ENCODE measurements at regions not wholly inside any gene's neighbourhood (a gene's known extent, or its start where the extent isn't known, plus 50 kb on each side); places are given as distances from the start of the nearest gene placed in this dataset.

DNA sequence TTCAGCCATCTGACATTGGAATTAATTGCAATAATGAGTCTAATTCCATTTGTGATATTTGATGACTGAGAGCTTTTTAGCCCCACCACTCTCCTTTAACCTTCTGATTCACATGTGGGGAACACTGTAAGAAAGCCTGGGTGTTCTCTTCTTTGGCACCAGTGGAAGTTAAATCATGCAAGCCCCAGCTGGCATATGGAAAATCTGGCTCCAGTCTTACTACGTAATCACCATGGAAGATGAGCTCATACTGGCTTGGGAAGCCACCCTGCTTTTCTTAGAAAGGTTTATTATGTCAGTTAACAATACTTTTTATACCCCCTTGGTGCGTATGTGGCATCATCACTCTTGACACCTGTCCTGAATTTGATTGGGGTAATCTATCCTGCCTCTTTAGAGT lies 479.3 kb downstream of the SLC16A7 start:
- Histone ChIP-seq H4K20me1 (ENCODE audit: insufficient read depth, low read length) (no peaks in the 10 kb centered on the region), H3K79me2 (ENCODE audit: insufficient read depth, low read depth, low read length) (no peaks in the 10 kb centered on the region), H3K4me1 (ENCODE audit: insufficient read depth, low read length, poor library complexity, severe bottlenecking) (no peaks in the 10 kb centered on the region), H3K36me3 (ENCODE audit: insufficient read depth, low read length) (no peaks in the 10 kb centered on the region), H3K9me3 (ENCODE audit: low read length) (no peaks in the 10 kb centered on the region), H3K9me2 (ENCODE audit: insufficient read depth, low read length) (no peaks in the 10 kb centered on the region), H3K4me2 (ENCODE audit: low read length) (no peak overlapping the region), H2AFZ (ENCODE audit: low read length) (no peak overlapping the region), H3K4me3 (ENCODE audit: low read depth, low read length, poor library complexity, severe bottlenecking) (no peak overlapping the region), H3K27ac (ENCODE audit: low read depth, low read length, poor library complexity, severe bottlenecking) (no peak overlapping the region)
- no TSS peak for BruUV-seq (replicated peaks)
- intact Hi-C loops (cut with micrococcal nuclease; ENCODE audit: unreplicated experiment), result no loop called here
- no peak for DNase-seq (ENCODE audit: low spot score)
- ChIA-PET CTCF (ENCODE audit: unreplicated experiment) (no interaction called here), POLR2A (interaction anchor here (0.7 kb wide), 1 partner anchor 9 kb away, joined by 3 read pairs; no protein-coding TSS in a partner anchor)
- TF ChIP-seq EZH2phosphoT487 (IDR thresholded peaks at IDR 0.05; ENCODE audit: borderline replicate concordance, low read depth, low read length), result no peak
- TF ChIP-seq, protein P1, sequence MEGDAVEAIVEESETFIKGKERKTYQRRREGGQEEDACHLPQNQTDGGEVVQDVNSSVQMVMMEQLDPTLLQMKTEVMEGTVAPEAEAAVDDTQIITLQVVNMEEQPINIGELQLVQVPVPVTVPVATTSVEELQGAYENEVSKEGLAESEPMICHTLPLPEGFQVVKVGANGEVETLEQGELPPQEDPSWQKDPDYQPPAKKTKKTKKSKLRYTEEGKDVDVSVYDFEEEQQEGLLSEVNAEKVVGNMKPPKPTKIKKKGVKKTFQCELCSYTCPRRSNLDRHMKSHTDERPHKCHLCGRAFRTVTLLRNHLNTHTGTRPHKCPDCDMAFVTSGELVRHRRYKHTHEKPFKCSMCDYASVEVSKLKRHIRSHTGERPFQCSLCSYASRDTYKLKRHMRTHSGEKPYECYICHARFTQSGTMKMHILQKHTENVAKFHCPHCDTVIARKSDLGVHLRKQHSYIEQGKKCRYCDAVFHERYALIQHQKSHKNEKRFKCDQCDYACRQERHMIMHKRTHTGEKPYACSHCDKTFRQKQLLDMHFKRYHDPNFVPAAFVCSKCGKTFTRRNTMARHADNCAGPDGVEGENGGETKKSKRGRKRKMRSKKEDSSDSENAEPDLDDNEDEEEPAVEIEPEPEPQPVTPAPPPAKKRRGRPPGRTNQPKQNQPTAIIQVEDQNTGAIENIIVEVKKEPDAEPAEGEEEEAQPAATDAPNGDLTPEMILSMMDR (conservative IDR thresholded peaks at IDR 0.05; ENCODE audit: low read length), result no peak

GRCh38 chr12:60078026-60078425 lies 482.2 kb downstream of the SLC16A7 start:
- H3K9me3 ChIP-seq (ENCODE audit: low read length), result no peaks in the 10 kb centered on the region
- no peak overlapping the region for H3K27ac ChIP-seq (ENCODE audit: low read depth, low read length, poor library complexity, severe bottlenecking)
- intact Hi-C loops (cut with micrococcal nuclease; ENCODE audit: unreplicated experiment), result no loop called here
- H3K79me2 ChIP-seq (ENCODE audit: insufficient read depth, low read depth, low read length), result no peaks in the 10 kb centered on the region
- no peaks in the 10 kb centered on the region for H4K20me1 ChIP-seq (ENCODE audit: insufficient read depth, low read length)
- no peak for TF ChIP-seq EZH2phosphoT487 (IDR thresholded peaks at IDR 0.05; ENCODE audit: borderline replicate concordance, low read depth, low read length)
- TF ChIP-seq, protein P1 (conservative IDR thresholded peaks at IDR 0.05; ENCODE audit: low read length), result no peak
- no peak for DNase-seq (ENCODE audit: low spot score)
- no peaks in the 10 kb centered on the region for H3K36me3 ChIP-seq (ENCODE audit: insufficient read depth, low read length)
- no peak overlapping the region for H3K4me3 ChIP-seq (ENCODE audit: low read depth, low read length, poor library complexity, severe bottlenecking)
- ChIA-PET POLR2A (no interaction called here), CTCF (ENCODE audit: unreplicated experiment) (no interaction called here)
- no peaks in the 10 kb centered on the region for H3K9me2 ChIP-seq (ENCODE audit: insufficient read depth, low read length)
- no TSS peak for BruUV-seq (replicated peaks)
- no peak overlapping the region for H2AFZ ChIP-seq (ENCODE audit: low read length)
- no peak overlapping the region for H3K4me2 ChIP-seq (ENCODE audit: low read length)
- no peaks in the 10 kb centered on the region for H3K4me1 ChIP-seq (ENCODE audit: insufficient read depth, low read length, poor library complexity, severe bottlenecking)

DNA sequence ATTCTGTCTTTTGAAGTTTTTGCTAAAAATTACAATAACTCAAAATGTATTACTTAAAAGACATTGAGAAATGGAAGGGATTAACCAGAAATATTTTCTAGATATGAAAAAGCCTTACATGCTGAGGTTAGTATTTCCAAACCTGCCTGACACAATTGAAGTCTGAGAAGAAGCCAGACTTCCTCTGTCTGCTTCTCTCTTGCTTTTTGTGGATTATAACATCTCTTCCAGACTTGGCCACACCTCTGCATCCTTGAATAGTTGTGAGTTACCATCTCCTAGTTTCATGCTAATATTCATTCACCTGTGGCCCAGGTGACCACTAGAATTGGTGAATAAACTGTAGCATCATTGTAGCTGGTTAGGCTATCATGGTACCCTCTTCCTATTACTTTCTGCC lies 497.6 kb downstream of the SLC16A7 start:
- intact Hi-C loops (cut with micrococcal nuclease; ENCODE audit: unreplicated experiment), result no loop called here
- H4K20me1 ChIP-seq (ENCODE audit: insufficient read depth, low read length), result no peaks in the 10 kb centered on the region
- H3K4me2 ChIP-seq (ENCODE audit: low read length), result no peak overlapping the region
- no peaks in the 10 kb centered on the region for H3K4me1 ChIP-seq (ENCODE audit: insufficient read depth, low read length, poor library complexity, severe bottlenecking)
- H3K4me3 ChIP-seq (ENCODE audit: low read depth, low read length, poor library complexity, severe bottlenecking), result no peak overlapping the region
- no peaks in the 10 kb centered on the region for H3K79me2 ChIP-seq (ENCODE audit: insufficient read depth, low read depth, low read length)
- H3K36me3 ChIP-seq (ENCODE audit: insufficient read depth, low read length), result no peaks in the 10 kb centered on the region
- H3K9me2 ChIP-seq (ENCODE audit: insufficient read depth, low read length), result no peaks in the 10 kb centered on the region
- TF ChIP-seq EZH2phosphoT487 (IDR thresholded peaks at IDR 0.05; ENCODE audit: borderline replicate concordance, low read depth, low read length), result no peak
- H2AFZ ChIP-seq (ENCODE audit: low read length), result no peak overlapping the region
- no peak for DNase-seq (ENCODE audit: low spot score)
- H3K27ac ChIP-seq (ENCODE audit: low read depth, low read length, poor library complexity, severe bottlenecking), result no peak overlapping the region
- ChIA-PET CTCF (ENCODE audit: unreplicated experiment) (no interaction called here), POLR2A (no interaction called here)
- BruUV-seq (replicated peaks), result no TSS peak
- H3K9me3 ChIP-seq (ENCODE audit: low read length), result 0 out of 2 replicates have a peak, but pooled peaks cover 4% of the 10 kb centered on the region

All from OCI-LY7 (cell line).